Adrenal gland (tissue), 9 donors: ENCODE measurements at regions not wholly inside any gene's neighbourhood (a gene's known extent, or its start where the extent isn't known, plus 50 kb on each side); places are given as distances from the start of the nearest gene placed in this dataset.

Experiments used
- DNase-seq, 7 donors: peaks; one replicate each; pipeline ENCODE4 v3.0.0-alpha.2; 2019 to 2020
- H3K27ac ChIP-seq, 5 donors: fragments of 200-600 bp; sonication (generic) in 4 of 5; 1 replicate in 3 of 5; 2 replicates in 2 of 5; pipeline versions ENCODE4 v1.5.1 to v1.8.0; 2016 to 2020; ENCODE audit warnings: mild to moderate bottlenecking in 1 of 5
- H3K27me3 ChIP-seq: fragments of 200-600 bp; 2 replicates; pipeline ENCODE4 v1.8.0; 2021
- H3K36me3 ChIP-seq, 2 donors: fragments of 200-600 bp; replicated peaks in 1 of 2; 1 replicate in 1 of 2; 2 replicates in 1 of 2; pipeline versions ENCODE4 v1.5.1 to v1.8.0; 2018 to 2022
- H3K4me1 ChIP-seq, 2 donors: fragments of 200-600 bp; replicated peaks in 1 of 2; 1 replicate in 1 of 2; 2 replicates in 1 of 2; pipeline versions ENCODE4 v1.5.1 to v1.8.0; 2018 to 2021
- H3K4me3 ChIP-seq, 4 donors: fragments of 200-600 bp; sonication (generic) in 3 of 4; one replicate each; pipeline ENCODE4 v1.5.1; 2016 to 2018
- H3K9me3 ChIP-seq, 3 donors: fragments of 200-600 bp; sonication (generic) in 1 of 3; replicated peaks in 1 of 3; 1 replicate in 2 of 3; 2 replicates in 1 of 3; pipeline versions ENCODE4 v1.5.1 to v1.8.0; 2016 to 2021
- CTCF ChIP-seq, 6 experiments: fragments of 450-650 bp in 4 of 6; fragments of 200-600 bp in 2 of 6; sonication (generic) in 1 of 6; IDR thresholded peaks; 1 replicate in 5 of 6; 2 replicates in 1 of 6; pipeline versions ENCODE4 v1.5.1 to v1.8.0; 2016 to 2021; ENCODE audit warnings: antibody characterized with exemption in 6 of 6, mild to moderate bottlenecking in 2 of 6, moderate library complexity in 1 of 6
- POLR2A ChIP-seq, 2 donors: fragments of 450-650 bp; IDR thresholded peaks; one replicate each; pipeline ENCODE4 v1.6.1; 2017; ENCODE audit warnings: antibody characterized with exemption in 2 of 2, mild to moderate bottlenecking in 2 of 2, moderate library complexity in 1 of 2
- WGBS, 4 donors: extraction: QIAGEN DNeasy Blood & Tissue Kit in 2 of 4; methylation state at CpG; one replicate each; pipeline versions ENCODE4 v1.1.5 to v1.1.7; 2013 to 2017; 5-methylcytosine and 5-hydroxymethylcytosine counted together
- intact Hi-C, 2 donors: fragments of 100-400 bp; cut with DNase I; formaldehyde crosslinking; loops; one replicate each; pipeline versions ENCODE4 v1.14.1 to v1.15.0; 2022 to 2023
- donor health status: healthy with polysubstance abuse.
- donor health status: Bipolar disorder and iron deficiency.
- donor health status: DM: yes; HTN: yes; CAD: no.
- donor health status: DM: no; HTN: no; CAD: no.
- donor health status: DM: no; HTN: no; CAD: no.

DNA sequence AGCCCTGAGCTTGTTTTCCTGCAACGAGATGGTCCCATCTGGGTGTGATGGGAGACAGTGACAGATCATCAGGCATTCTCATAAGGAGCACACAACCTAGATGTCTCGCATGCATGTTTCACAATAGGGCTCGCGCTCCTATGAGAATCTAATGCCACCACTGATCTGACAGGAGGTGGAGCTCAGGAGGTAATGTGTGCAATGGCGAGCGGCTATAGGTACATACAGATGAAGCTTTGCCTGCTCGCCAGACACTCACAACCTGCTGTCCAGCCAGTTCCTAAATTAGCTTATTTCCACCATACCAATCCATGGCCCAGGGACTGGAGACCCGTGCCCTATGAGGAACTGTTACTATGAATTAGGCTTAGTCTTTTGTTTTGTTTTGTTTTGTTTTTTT is 55.3 kb upstream of the SLC30A5 start:
- intact Hi-C loops: no loop called here
- TF ChIP-seq POLR2A (IDR thresholded peaks at IDR 0.05) (no peak), CTCF (IDR thresholded peaks at IDR 0.05) (no peak)
- H3K27me3 ChIP-seq: no peaks in the 10 kb centered on the region
- peaks cover 0 to under 1% of the 10 kb centered on the region in 2 donors for H3K4me1 ChIP-seq
- 87 to 98% (median 95%) methylated on average over 8 of the region's 8 CpGs for WGBS, 4 donors
- DNase-seq: no peak
- no peaks in the 10 kb centered on the region for H3K36me3 ChIP-seq
- H3K4me3 ChIP-seq: no peak overlapping the region
- no peak overlapping the region for H3K27ac ChIP-seq
- H3K9me3 ChIP-seq: no peaks in the 10 kb centered on the region

GRCh38 chr5:69039829-69040228 is 54.0 kb upstream of the SLC30A5 start:
- Histone ChIP-seq H3K27ac (no peak overlapping the region), H3K4me1 (peaks cover 0 to 5% of the 10 kb centered on the region in 2 donors), H3K36me3 (no peaks in the 10 kb centered on the region), H3K27me3 (no peaks in the 10 kb centered on the region), H3K4me3 (no peak overlapping the region), H3K9me3 (no peaks in the 10 kb centered on the region)
- intact Hi-C loops: loop anchor here in 1 of 2 donors (10.0 kb wide), 1 partner anchor 295 kb away; the partner anchor contains the start of gene CCDC125
- no peak for DNase-seq
- TF ChIP-seq POLR2A (IDR thresholded peaks at IDR 0.05): no peak

DNA sequence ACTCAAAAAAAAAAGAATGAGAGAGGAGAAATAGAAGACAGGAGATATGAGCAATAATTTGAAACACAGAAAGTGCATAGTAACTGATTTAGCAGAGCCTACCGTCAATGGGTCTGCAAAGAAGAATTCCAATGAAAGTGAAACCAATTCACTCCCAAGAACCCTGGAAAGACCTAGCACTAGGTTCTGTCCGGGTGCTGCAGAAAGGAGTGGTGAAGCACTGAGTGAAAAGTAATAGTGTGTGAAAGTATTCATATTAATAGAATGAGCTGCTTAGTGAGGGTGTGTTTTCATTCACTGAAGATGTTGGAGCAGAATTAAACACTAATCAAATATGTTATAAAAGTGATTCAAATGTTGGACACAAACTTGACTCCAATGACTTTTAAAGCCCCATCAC is 51.3 kb upstream of the SLC30A5 start:
- Histone ChIP-seq H3K9me3 (no peaks in the 10 kb centered on the region), H3K36me3 (no peaks in the 10 kb centered on the region), H3K27ac (peak overlapping the region in 2 of 5 donors; percentile 44 to 89), H3K4me1 (peaks cover 0 to 5% of the 10 kb centered on the region in 2 donors), H3K4me3 (no peak overlapping the region), H3K27me3 (no peaks in the 10 kb centered on the region)
- 31 to 39% (median 38%) methylated on average over 2 of the region's 2 CpGs for WGBS, 4 donors
- no peak for DNase-seq
- intact Hi-C loops: loop anchor here in 1 of 2 donors (10.0 kb wide), 1 partner anchor 292 kb away; the partner anchor contains the start of gene CCDC125
- TF ChIP-seq POLR2A (IDR thresholded peaks at IDR 0.05): no peak
- no peak for TF ChIP-seq CTCF (IDR thresholded peaks at IDR 0.05)

GRCh38 chr5:69042915-69043654 is 50.7 kb upstream of the SLC30A5 start:
- intact Hi-C loops: loop anchor here in 1 of 2 donors (10.0 kb wide), 1 partner anchor 292 kb away; the partner anchor contains the start of gene CCDC125
- Histone ChIP-seq H3K4me1 (peaks cover 0 to 5% of the 10 kb centered on the region in 2 donors), H3K27ac (peak overlapping the region; percentile 74 to 89 (median 79)), H3K9me3 (no peaks in the 10 kb centered on the region), H3K36me3 (no peaks in the 10 kb centered on the region), H3K4me3 (peak overlapping the region in 3 of 4 donors; percentile 16 to 60 (median 27)), H3K27me3 (no peaks in the 10 kb centered on the region)
- peak; percentile 76 to 92 (median 83) for DNase-seq
- TF ChIP-seq CTCF (IDR thresholded peaks at IDR 0.05) (peak; percentile 85 to 93 (median 90)), POLR2A (IDR thresholded peaks at IDR 0.05) (peak in 1 of 2 donors; percentile 56)
- 4 to 6% (median 5%) methylated on average over 19 of the region's 19 CpGs for WGBS, 4 donors
